GM21576 (cell line): ENCODE measurements at regions not wholly inside any gene's neighbourhood (a gene's known extent, or its start where the extent isn't known, plus 50 kb on each side); places are given as distances from the start of the nearest gene placed in this dataset.

ENCODE experiments used
- ATAC-seq: cut with Tn5 transposase; IDR thresholded peaks from one replicate; pipeline ENCODE4 v1.9.1; 2021; ENCODE audit warnings: mild to moderate bottlenecking, moderate library complexity; ENCODE audit not compliant: unreplicated experiment

- no peak for ATAC-seq
These were observed 258.1 kb downstream of the RPS24 start for GRCh38 chr10:78291722-78292121.

GRCh38 chr10:78292250-78292981, 258.8 kb downstream of the RPS24 start:
- ATAC-seq, result no peak

- no peak for ATAC-seq
These were observed 259.6 kb downstream of the RPS24 start for GRCh38 chr10:78292982-78293865.

- ATAC-seq, result no peak
These were observed 261.6 kb downstream of the RPS24 start for GRCh38 chr10:78295242-78295641.

GRCh38 chr10:78296785-78297184, 263.1 kb downstream of the RPS24 start:
- ATAC-seq, result no peak

GRCh38 chr10:78297997-78298396, 264.3 kb downstream of the RPS24 start:
- ATAC-seq, result no peak

GRCh38 chr10:78298835-78299234, 265.2 kb downstream of the RPS24 start:
- no peak for ATAC-seq

GRCh38 chr10:78299851-78300468, 266.3 kb downstream of the RPS24 start:
- ATAC-seq, result no peak

GRCh38 chr10:78300526-78300925, 266.9 kb downstream of the RPS24 start:
- no peak for ATAC-seq

- no peak for ATAC-seq
These were observed 267.8 kb downstream of the RPS24 start for GRCh38 chr10:78301481-78301880.

- no peak for ATAC-seq
These were observed 268.5 kb downstream of the RPS24 start for GRCh38 chr10:78301891-78302738.

- ATAC-seq, result no peak
These were observed 269.0 kb downstream of the RPS24 start for GRCh38 chr10:78302739-78302988.

- peak; percentile 81 for ATAC-seq
These were observed 269.6 kb downstream of the RPS24 start for GRCh38 chr10:78302989-78303854.

- no peak for ATAC-seq
These were observed 270.7 kb downstream of the RPS24 start for GRCh38 chr10:78304091-78305045.

GRCh38 chr10:78305311-78305710, 271.6 kb downstream of the RPS24 start:
- ATAC-seq, result no peak

- ATAC-seq, result no peak
These were observed 272.7 kb downstream of the RPS24 start for GRCh38 chr10:78306358-78306757.

- no peak for ATAC-seq
These were observed 273.9 kb downstream of the RPS24 start for GRCh38 chr10:78307576-78307975.

GRCh38 chr10:78309536-78310237, 276.0 kb downstream of the RPS24 start:
- ATAC-seq, result no peak
